ENCODE measurements at regions not wholly inside any gene's neighbourhood (a gene's known extent, or its start where the extent isn't known, plus 50 kb on each side); places are given as distances from the start of the nearest gene placed in this dataset.

GRCh38 chr3:88262527-88262926 lies 112.8 kb downstream of the C3orf38 start:
- ATAC-seq (ENCODE audit: low read depth) (no peak), DNase-seq (no peak)
- Histone ChIP-seq H2AK5ac (ENCODE audit: low read depth, low read length) (no peak overlapping the region), H2AFZ (replicated peaks; ENCODE audit: low read length, poor library complexity) (no peak overlapping the region), H3K18ac (ENCODE audit: low read depth, low read length) (no peak overlapping the region), H2AK9ac (replicated peaks; ENCODE audit: low read depth, low read length, poor library complexity) (no peak overlapping the region), H2BK5ac (ENCODE audit: low read depth, low read length, poor library complexity, severe bottlenecking) (no peak overlapping the region), H3K4me2 (ENCODE audit: low read depth, low read length) (no peak overlapping the region), H2BK120ac (ENCODE audit: low read depth, low read length) (no peak overlapping the region), H3K4ac (ENCODE audit: low read depth, low read length) (no peak overlapping the region), H3K23ac (ENCODE audit: low read depth, low read length) (no peak overlapping the region), H4K8ac (ENCODE audit: low read depth in 2 of 2, low read length in 2 of 2) (no peak overlapping the region), H3K36me3 (ENCODE audit: control insufficient read depth, insufficient read depth, low read length) (no peaks in the 10 kb centered on the region), H3K27me3 (ENCODE audit: control insufficient read depth, insufficient read depth, low read length) (no peaks in the 10 kb centered on the region), H4K5ac (ENCODE audit: low read depth, low read length) (no peak overlapping the region), H4K91ac (ENCODE audit: insufficient read depth, low read depth, low read length) (no peak overlapping the region), H4K20me1 (ENCODE audit: insufficient read depth, low read length) (no peaks in the 10 kb centered on the region), H2BK15ac (ENCODE audit: low read depth, low read length) (no peak overlapping the region), H3K9ac (ENCODE audit: low read depth, low read length) (no peak overlapping the region), H3K9me3 (ENCODE audit: control insufficient read depth, insufficient read depth, low read length) (no peaks in the 10 kb centered on the region), H3K14ac (replicated peaks; ENCODE audit: low read depth, low read length) (no peak overlapping the region), H3K4me1 (ENCODE audit: control insufficient read depth, insufficient read depth, low read length) (no peaks in the 10 kb centered on the region), H3K79me1 (ENCODE audit: low read depth in 1 of 2, low read length in 2 of 2) (no peaks in the 10 kb centered on the region), H3K4me3 (ENCODE audit: insufficient read depth, low read depth, low read length) (no peak overlapping the region), H2BK20ac (ENCODE audit: low read depth, low read length) (no peak overlapping the region), H3K27ac (ENCODE audit: insufficient read depth, low read length) (no peak overlapping the region), H3K56ac (ENCODE audit: extremely low read depth, insufficient read depth, low read length) (no peak overlapping the region), H3K9me1 (ENCODE audit: insufficient read depth, low read length) (no peaks in the 10 kb centered on the region)
- CTCF ChIA-PET = no interaction called here
- TF ChIP-seq MXI1 (IDR thresholded peaks at IDR 0.05; ENCODE audit: borderline replicate concordance, low read depth, low read length) = no peak
- no peak for TF ChIP-seq BHLHE40 (IDR thresholded peaks at IDR 0.05; ENCODE audit: low read depth, low read length)
- no CpG with 5 or more reads among the region's 4 CpGs for WGBS, 2 experiments (ENCODE audit: extremely low coverage in 2 of 2, insufficient read length in 1 of 2)
- in situ Hi-C loops (cut with MboI; ENCODE audit: low sequenced_read_pairs) (no loop called here), intact Hi-C loops (cut with micrococcal nuclease) (loop anchor here (10.0 kb wide), 1 partner anchor 252 kb away; no protein-coding TSS in a partner anchor), dilution Hi-C loops (cut with HindIII; ENCODE audit: low sequenced_read_pairs, unreplicated experiment) (no loop called here)
- BruUV-seq (replicated peaks) = no TSS peak
- POLR2A ChIA-PET (ENCODE audit: unreplicated experiment) = no interaction called here

All from IMR-90 (cell line).